Naive thymus-derived CD4-positive, alpha-beta T cell (primary cell): ENCODE measurements at regions not wholly inside any gene's neighbourhood (a gene's known extent, or its start where the extent isn't known, plus 50 kb on each side); places are given as distances from the start of the nearest gene placed in this dataset.

Experiments used
- ATAC-seq: fragments of 150-1000 bp; cut with Tn5 transposase; 2 replicates; pipeline ENCODE4 v1.10.0; 2021; ENCODE audit warnings: mild to moderate bottlenecking, moderate library complexity
- CTCF ChIA-PET: fragments of 350-600 bp; sonication (Branson Sonifier 250); formaldehyde crosslinking; loops from one replicate; lab custom pipeline; 2021; ENCODE audit warnings: antibody characterized with exemption; lab: Charles Lee
- POLR2A ChIA-PET: fragments of 350-600 bp; sonication (Branson Sonifier 250); formaldehyde crosslinking; loops from one replicate; lab custom pipeline; 2021; ENCODE audit warnings: antibody characterized with exemption, inconsistent platforms; lab: Charles Lee
- DNase-seq, 9 donors: peaks; one replicate each; pipeline versions ENCODE4 v3.0.0 to v3.0.0-alpha.2; 2020 to 2022; ENCODE audit warnings: mixed read lengths in 1 of 9
- H3K27ac ChIP-seq: one replicate; pipeline ENCODE4 v1.7.0; 2013; ENCODE audit warnings: mild to moderate bottlenecking, low read depth, low read length, moderate library complexity
- H3K27me3 ChIP-seq, 2 donors: one replicate each; pipeline ENCODE4 v1.7.0; 2013; ENCODE audit warnings: low read length in 2 of 2, mild to moderate bottlenecking in 2 of 2, moderate library complexity in 2 of 2; ENCODE audit not compliant: control insufficient read depth in 2 of 2, insufficient read depth in 2 of 2
- H3K36me3 ChIP-seq, 3 experiments: 1 replicate in 2 of 3; 2 replicates in 1 of 3; pipeline ENCODE4 v1.7.0; 2013; ENCODE audit warnings: low read length in 3 of 3, mild to moderate bottlenecking in 3 of 3, moderate library complexity in 1 of 3; ENCODE audit not compliant: insufficient read depth in 3 of 3, control insufficient read depth in 2 of 3
- H3K4me1 ChIP-seq, 2 donors: one replicate each; pipeline ENCODE4 v1.7.0; 2013; ENCODE audit warnings: low read length in 2 of 2, mild to moderate bottlenecking in 2 of 2, moderate library complexity in 1 of 2; ENCODE audit not compliant: control insufficient read depth in 2 of 2, insufficient read depth in 2 of 2
- H3K4me3 ChIP-seq: 2 replicates; pipeline ENCODE4 v1.7.0; 2013; ENCODE audit warnings: mild to moderate bottlenecking, low read length
- H3K9me3 ChIP-seq, 3 experiments: 1 replicate in 2 of 3; 2 replicates in 1 of 3; pipeline ENCODE4 v1.7.0; 2013; ENCODE audit warnings: low read length in 3 of 3; ENCODE audit not compliant: control insufficient read depth in 2 of 3
- H3K27ac Mint-ChIP-seq, 9 donors: one replicate each; pipeline ENCODE4 v1.8.0; 2020 to 2022; ENCODE audit warnings: mixed read lengths in 9 of 9, mild to moderate bottlenecking in 8 of 9, moderate library complexity in 5 of 9, inconsistent platforms in 2 of 9
- H3K27me3 Mint-ChIP-seq, 5 donors: one replicate each; pipeline ENCODE4 v1.8.0; 2021 to 2022; ENCODE audit warnings: mixed read lengths in 5 of 5, mild to moderate bottlenecking in 1 of 5
- H3K36me3 Mint-ChIP-seq, 5 donors: one replicate each; pipeline ENCODE4 v1.8.0; 2020 to 2022; ENCODE audit warnings: mixed read lengths in 5 of 5, mild to moderate bottlenecking in 3 of 5, inconsistent platforms in 1 of 5
- H3K4me1 Mint-ChIP-seq, 7 donors: one replicate each; pipeline ENCODE4 v1.8.0; 2020 to 2022; ENCODE audit warnings: mixed read lengths in 7 of 7, mild to moderate bottlenecking in 3 of 7, inconsistent platforms in 1 of 7
- H3K4me3 Mint-ChIP-seq, 10 donors: one replicate each; pipeline ENCODE4 v1.8.0; 2020 to 2022; ENCODE audit warnings: mild to moderate bottlenecking in 10 of 10, mixed read lengths in 10 of 10, moderate library complexity in 6 of 10, inconsistent platforms in 2 of 10
- H3K9me3 Mint-ChIP-seq, 11 donors: one replicate each; pipeline ENCODE4 v1.8.0; 2020 to 2022; ENCODE audit warnings: mixed read lengths in 11 of 11, mild to moderate bottlenecking in 4 of 11, inconsistent platforms in 1 of 11, moderate library complexity in 1 of 11
- intact Hi-C, 2 donors: fragments of 100-400 bp; cut with micrococcal nuclease; formaldehyde crosslinking; loops; one replicate each; pipeline ENCODE4 v1.15.1; 2023

DNA sequence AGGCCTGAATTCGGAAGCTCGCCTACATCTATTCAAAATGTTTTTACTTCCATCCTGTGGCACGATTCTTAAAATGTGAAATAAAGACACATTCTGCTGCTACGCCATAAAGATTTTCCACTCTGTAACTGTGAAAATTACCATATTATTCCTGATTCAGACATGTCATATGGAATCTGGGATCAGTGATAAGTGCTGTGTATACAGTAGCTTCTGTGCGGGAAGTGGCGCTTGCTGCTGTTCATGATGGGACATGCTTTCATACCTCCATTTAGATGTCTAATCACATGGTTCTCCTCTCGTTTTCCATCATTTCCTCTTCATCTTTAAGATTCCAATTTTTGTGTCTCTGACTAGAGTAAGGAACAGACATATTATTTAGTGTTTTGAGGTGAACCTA lies 163.2 kb downstream of the TMEM182 start:
- CTCF ChIA-PET: no interaction called here
- Histone ChIP-seq H3K4me3 (no peak overlapping the region), H3K27me3 (no peaks in the 10 kb centered on the region), H3K36me3 (no peaks in the 10 kb centered on the region), H3K4me1 (no peaks in the 10 kb centered on the region), H3K27ac (no peak overlapping the region), H3K9me3 (no peaks in the 10 kb centered on the region)
- no peaks in the 10 kb centered on the region for H3K4me1 Mint-ChIP-seq
- no peak overlapping the region for H3K4me3 Mint-ChIP-seq
- POLR2A ChIA-PET: no interaction called here
- H3K27ac Mint-ChIP-seq: no peak overlapping the region
- H3K27me3 Mint-ChIP-seq: no peaks in the 10 kb centered on the region
- H3K9me3 Mint-ChIP-seq: peaks cover 0 to 5% (median 0%) of the 10 kb centered on the region in 11 donors
- DNase-seq (no peak), ATAC-seq (no peak)
- intact Hi-C loops: no loop called here
- H3K36me3 Mint-ChIP-seq: no peaks in the 10 kb centered on the region

DNA sequence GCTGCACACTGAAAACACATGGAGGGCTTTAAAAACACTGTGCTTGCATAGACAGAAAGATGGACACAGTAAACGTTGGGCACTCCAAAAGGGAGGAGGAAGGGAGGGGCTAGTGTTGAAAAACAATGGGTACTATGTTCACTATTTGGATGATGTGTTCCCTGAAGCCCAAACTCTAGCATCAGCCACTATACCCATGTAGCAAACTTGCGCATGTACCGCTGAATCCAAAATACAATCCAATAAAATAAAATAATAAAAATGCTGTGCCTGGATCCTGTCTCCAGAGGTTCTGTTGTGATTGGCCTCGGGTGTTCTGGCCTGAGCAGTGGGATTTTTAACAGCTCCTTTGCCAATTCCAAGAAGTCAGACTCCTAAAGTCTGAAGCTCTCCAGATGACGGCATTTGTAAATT lies 166.0 kb downstream of the TMEM182 start:
- Histone ChIP-seq H3K9me3 (no peaks in the 10 kb centered on the region), H3K27ac (no peak overlapping the region), H3K4me3 (no peak overlapping the region), H3K27me3 (no peaks in the 10 kb centered on the region), H3K4me1 (no peaks in the 10 kb centered on the region), H3K36me3 (no peaks in the 10 kb centered on the region)
- DNase-seq: no peak
- peaks cover 0 to 3% (median 0%) of the 10 kb centered on the region in 11 donors for H3K9me3 Mint-ChIP-seq
- ATAC-seq: no peak
- no peak overlapping the region for H3K27ac Mint-ChIP-seq
- CTCF ChIA-PET: no interaction called here
- POLR2A ChIA-PET: no interaction called here
- H3K36me3 Mint-ChIP-seq: no peaks in the 10 kb centered on the region
- no peaks in the 10 kb centered on the region for H3K27me3 Mint-ChIP-seq
- no peak overlapping the region for H3K4me3 Mint-ChIP-seq
- intact Hi-C loops: no loop called here
- no peaks in the 10 kb centered on the region for H3K4me1 Mint-ChIP-seq

DNA sequence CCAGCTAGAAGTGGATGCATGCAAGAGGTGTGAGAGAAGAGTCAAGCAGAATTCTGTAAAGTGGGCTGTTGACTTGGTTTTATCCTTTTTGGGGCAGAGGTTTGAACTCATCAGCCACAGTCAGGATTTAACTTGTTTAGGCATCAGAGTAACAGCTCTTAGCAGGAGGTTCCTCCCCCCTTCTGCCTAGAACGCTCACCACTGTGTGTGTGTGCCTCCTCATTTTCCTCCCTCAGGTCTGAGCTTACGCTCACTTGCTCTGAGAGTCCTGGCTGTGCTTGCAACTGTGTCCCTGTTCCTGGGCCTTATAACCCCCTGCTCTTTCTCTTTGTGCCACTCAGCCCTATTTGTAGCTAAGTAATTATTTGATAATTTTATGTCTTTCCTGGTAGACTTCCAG lies 167.9 kb downstream of the TMEM182 start:
- Mint-ChIP-seq H3K4me1 (no peaks in the 10 kb centered on the region), H3K36me3 (no peaks in the 10 kb centered on the region), H3K4me3 (no peak overlapping the region), H3K9me3 (peaks cover 0 to 3% (median 0%) of the 10 kb centered on the region in 11 donors), H3K27me3 (no peaks in the 10 kb centered on the region), H3K27ac (no peak overlapping the region)
- DNase-seq (no peak), ATAC-seq (no peak)
- ChIA-PET CTCF (no interaction called here), POLR2A (no interaction called here)
- Histone ChIP-seq H3K4me1 (no peaks in the 10 kb centered on the region), H3K27ac (no peak overlapping the region), H3K9me3 (no peaks in the 10 kb centered on the region), H3K27me3 (no peaks in the 10 kb centered on the region), H3K4me3 (no peak overlapping the region), H3K36me3 (no peaks in the 10 kb centered on the region)
- intact Hi-C loops: no loop called here

DNA sequence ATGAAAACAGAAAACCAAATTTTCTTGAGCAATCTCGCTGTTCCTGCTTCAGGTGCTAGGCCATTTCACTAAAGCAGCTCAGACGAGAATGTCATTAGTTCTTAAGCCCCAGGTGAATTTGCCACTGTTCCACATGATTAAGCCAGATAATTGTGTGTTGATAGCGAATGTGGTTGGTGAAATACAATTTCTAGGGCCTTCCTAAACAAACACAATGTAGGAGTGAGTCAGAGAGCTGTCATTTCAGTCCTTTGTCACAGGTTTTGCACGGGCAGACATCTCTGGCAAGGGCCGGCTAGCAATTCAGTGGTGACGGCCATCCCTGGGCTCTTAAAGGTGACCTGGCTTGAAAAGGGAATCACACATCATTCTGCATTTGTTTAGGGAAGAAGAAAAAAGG lies 170.7 kb downstream of the TMEM182 start:
- Histone ChIP-seq H3K27ac (no peak overlapping the region), H3K9me3 (no peaks in the 10 kb centered on the region), H3K4me3 (no peak overlapping the region), H3K27me3 (no peaks in the 10 kb centered on the region), H3K4me1 (no peaks in the 10 kb centered on the region), H3K36me3 (no peaks in the 10 kb centered on the region)
- no peak overlapping the region for H3K4me3 Mint-ChIP-seq
- no peak for DNase-seq
- ATAC-seq: no peak
- H3K27me3 Mint-ChIP-seq: peaks cover 0 to 6% (median 0%) of the 10 kb centered on the region in 5 donors
- CTCF ChIA-PET: no interaction called here
- peaks cover 0 to under 1% (median 0%) of the 10 kb centered on the region in 11 donors for H3K9me3 Mint-ChIP-seq
- POLR2A ChIA-PET: no interaction called here
- intact Hi-C loops: no loop called here
- H3K27ac Mint-ChIP-seq: no peak overlapping the region
- H3K36me3 Mint-ChIP-seq: no peaks in the 10 kb centered on the region
- H3K4me1 Mint-ChIP-seq: no peaks in the 10 kb centered on the region

DNA sequence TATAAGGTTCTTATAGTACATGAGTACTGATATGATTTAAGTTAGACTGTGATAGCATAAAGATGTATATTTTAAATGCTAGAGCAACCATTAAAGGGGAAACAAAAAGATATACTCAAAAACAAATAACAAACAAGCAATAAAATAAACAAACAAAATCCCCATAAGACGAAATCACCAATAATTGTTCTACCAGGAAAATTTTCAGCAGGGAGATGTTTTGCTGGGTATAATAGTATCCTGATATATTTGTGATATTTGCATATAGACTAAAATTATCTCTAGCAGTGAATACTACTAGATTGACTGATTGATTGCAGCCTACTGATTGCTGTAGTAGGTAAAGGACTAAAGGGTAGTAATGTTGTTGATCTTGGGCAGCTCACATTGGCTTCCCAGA lies 177.4 kb downstream of the TMEM182 start:
- POLR2A ChIA-PET: no interaction called here
- intact Hi-C loops: no loop called here
- H3K27ac Mint-ChIP-seq: no peak overlapping the region
- no peaks in the 10 kb centered on the region for H3K4me1 Mint-ChIP-seq
- CTCF ChIA-PET: no interaction called here
- H3K27me3 Mint-ChIP-seq: peaks cover 0 to 7% (median 0%) of the 10 kb centered on the region in 5 donors
- DNase-seq (no peak), ATAC-seq (no peak)
- Histone ChIP-seq H3K27ac (no peak overlapping the region), H3K9me3 (no peaks in the 10 kb centered on the region), H3K36me3 (no peaks in the 10 kb centered on the region), H3K4me3 (no peak overlapping the region), H3K27me3 (no peaks in the 10 kb centered on the region), H3K4me1 (no peaks in the 10 kb centered on the region)
- no peaks in the 10 kb centered on the region for H3K36me3 Mint-ChIP-seq
- H3K4me3 Mint-ChIP-seq: no peak overlapping the region
- H3K9me3 Mint-ChIP-seq: peaks cover 0 to 12% (median 1%) of the 10 kb centered on the region in 11 donors

DNA sequence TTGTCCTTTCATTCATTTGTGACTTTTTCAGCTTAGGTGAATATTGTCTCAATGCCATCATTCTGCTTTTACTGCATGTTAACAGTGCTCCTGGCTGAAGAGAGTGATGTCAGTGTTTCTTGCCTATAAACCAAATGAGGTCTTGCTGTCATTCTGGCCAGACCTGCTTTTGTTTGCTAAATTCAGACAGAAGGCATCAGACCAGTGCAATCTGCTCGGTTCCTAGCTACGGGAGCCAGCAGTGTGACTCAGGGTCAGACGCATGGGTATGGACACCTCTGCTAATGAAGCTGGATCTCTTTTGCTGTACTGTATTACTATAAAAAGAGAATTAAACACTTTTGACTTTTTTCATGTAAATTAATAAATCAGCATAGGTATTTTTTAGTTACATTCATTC lies 178.9 kb downstream of the TMEM182 start:
- Histone ChIP-seq H3K36me3 (no peaks in the 10 kb centered on the region), H3K9me3 (no peaks in the 10 kb centered on the region), H3K4me1 (no peaks in the 10 kb centered on the region), H3K27ac (no peak overlapping the region), H3K27me3 (no peaks in the 10 kb centered on the region), H3K4me3 (no peak overlapping the region)
- Mint-ChIP-seq H3K4me3 (no peak overlapping the region), H3K36me3 (no peaks in the 10 kb centered on the region), H3K4me1 (no peaks in the 10 kb centered on the region), H3K9me3 (peaks cover 0 to 12% (median 1%) of the 10 kb centered on the region in 11 donors), H3K27ac (no peak overlapping the region), H3K27me3 (peaks cover 0 to 9% (median 3%) of the 10 kb centered on the region in 5 donors)
- ChIA-PET CTCF (no interaction called here), POLR2A (no interaction called here)
- no peak for DNase-seq
- intact Hi-C loops: no loop called here
- ATAC-seq: no peak

DNA sequence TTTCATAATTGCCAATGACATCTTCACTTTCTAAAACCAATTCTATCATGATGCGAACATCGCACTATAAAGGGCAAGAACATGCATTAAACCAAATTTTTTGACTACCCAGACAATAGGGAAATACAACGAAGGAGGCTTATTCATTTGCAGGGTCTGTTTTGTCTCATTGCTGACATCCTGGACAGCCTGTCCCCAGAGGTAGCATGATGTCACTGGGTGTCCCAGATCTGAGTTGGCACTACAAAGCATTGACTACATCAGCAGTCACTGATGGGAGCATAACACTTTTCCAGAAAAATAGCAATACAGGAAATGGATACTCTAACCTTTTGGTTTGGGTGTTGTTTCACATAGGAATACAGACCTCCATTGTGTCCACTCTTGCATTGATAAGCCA lies 180.3 kb downstream of the TMEM182 start:
- Mint-ChIP-seq H3K9me3 (peaks cover 0 to 12% (median 1%) of the 10 kb centered on the region in 11 donors), H3K36me3 (no peaks in the 10 kb centered on the region), H3K4me3 (no peak overlapping the region), H3K4me1 (no peaks in the 10 kb centered on the region), H3K27me3 (peaks cover 0 to 9% (median 0%) of the 10 kb centered on the region in 5 donors), H3K27ac (no peak overlapping the region)
- CTCF ChIA-PET: no interaction called here
- DNase-seq: no peak
- POLR2A ChIA-PET: no interaction called here
- no peak overlapping the region for H3K4me3 ChIP-seq
- no peak for ATAC-seq
- no peaks in the 10 kb centered on the region for H3K27me3 ChIP-seq
- H3K36me3 ChIP-seq: no peaks in the 10 kb centered on the region
- intact Hi-C loops: no loop called here
- H3K27ac ChIP-seq: no peak overlapping the region
- H3K9me3 ChIP-seq: no peaks in the 10 kb centered on the region
- no peaks in the 10 kb centered on the region for H3K4me1 ChIP-seq
